ENCODE measurements at regions not wholly inside any gene's neighbourhood (a gene's known extent, or its start where the extent isn't known, plus 50 kb on each side); places are given as distances from the start of the nearest gene placed in this dataset.

GRCh38 chr4:60743654-60744053, 456.5 kb upstream of the ADGRL3 start:
- dilution Hi-C loops (cut with MboI; ENCODE audit: extremely low pct_ligation_motif_present, low sequenced_read_pairs) = no loop called here
- CTCF ChIA-PET = no interaction called here
- intact Hi-C loops (cut with micrococcal nuclease) = no loop called here

More at GRCh38 chr4:60743654-60744053, 456.5 kb upstream of the ADGRL3 start:
- FAIRE-seq (no peak), DNase-seq (ENCODE audit: low read depth, low spot score) (no peak)
- Histone ChIP-seq H3K9me1 (replicated peaks; ENCODE audit: control insufficient read depth, extremely low read depth, insufficient read depth, low read length) (no peaks in the 10 kb centered on the region), H2AFZ (ENCODE audit: low read depth, low read length) (no peak overlapping the region), H3K4me1 (ENCODE audit: control insufficient read depth, extremely low read depth, insufficient read depth, low read length) (no peaks in the 10 kb centered on the region), H3K27me3 (ENCODE audit: control insufficient read depth in 2 of 2, insufficient read depth in 2 of 2, low read length in 2 of 2) (no peaks in the 10 kb centered on the region), H3K79me2 (ENCODE audit: control insufficient read depth, insufficient read depth, low read length) (no peaks in the 10 kb centered on the region), H3K4me3 (replicated peaks in 1 of 3; ENCODE audit: insufficient read depth in 1 of 3, low read depth in 1 of 3, low read length in 3 of 3) (no peak overlapping the region), H3K9me3 (replicated peaks; ENCODE audit: control insufficient read depth, insufficient read depth, low read length) (peaks cover 4% of the 10 kb centered on the region), H3K27ac (ENCODE audit: insufficient read depth, low read depth, low read length) (no peak overlapping the region), H4K20me1 (replicated peaks; ENCODE audit: control insufficient read depth, extremely low read depth, insufficient read depth, low read length) (no peaks in the 10 kb centered on the region), H3K9ac (replicated peaks; ENCODE audit: extremely low read depth, insufficient read depth, low read length) (no peak overlapping the region), H3K36me3 (ENCODE audit: control insufficient read depth in 2 of 2, extremely low read depth in 1 of 2, insufficient read depth in 2 of 2, low read length in 2 of 2) (no peaks in the 10 kb centered on the region), H3K4me2 (ENCODE audit: insufficient read depth, low read length) (no peak overlapping the region)
- TF ChIP-seq CTCF (IDR thresholded peaks at IDR 0.05; ENCODE audit: extremely low read depth in 1 of 2, insufficient read depth in 1 of 2, low read depth in 1 of 2, low read length in 2 of 2) (no peak), MYC (IDR thresholded peaks at IDR 0.05; ENCODE audit: low read depth, low read length) (no peak), GATA2 (IDR thresholded peaks at IDR 0.05; ENCODE audit: insufficient read depth, insufficient read length, low read depth, low read length) (no peak), POLR2A (IDR thresholded peaks at IDR 0.05; ENCODE audit: low read depth, low read length) (no peak), JUN (IDR thresholded peaks at IDR 0.05; ENCODE audit: borderline replicate concordance, insufficient read depth, insufficient read length, low read depth) (no peak), MAX (IDR thresholded peaks at IDR 0.05; ENCODE audit: insufficient read depth, insufficient read length) (no peak), EZH2 (IDR thresholded peaks at IDR 0.05; ENCODE audit: borderline replicate concordance, low read depth, low read length, severe bottlenecking) (no peak), FOS (IDR thresholded peaks at IDR 0.05; ENCODE audit: borderline replicate concordance, insufficient read depth, low read length) (no peak), POLR2AphosphoS5 (IDR thresholded peaks at IDR 0.05; ENCODE audit: insufficient read depth, low read depth, low read length) (no peak)
- POLR2A ChIA-PET = no interaction called here
- BruUV-seq (replicated peaks) = no TSS peak
